Activated CD4-positive, alpha-beta T cell treated with anti-CD3 and anti-CD28 coated beads, Interleukin-10, Interleukin-2, amounts not matched to agents 100 ng/mL and 50 ng/mL, durations not matched to agents 16 hours and 8 hours (primary cell): ENCODE measurements at regions not wholly inside any gene's neighbourhood (a gene's known extent, or its start where the extent isn't known, plus 50 kb on each side); places are given as distances from the start of the nearest gene placed in this dataset.
"Not testable (repeated sequence)": the region's sequence is repeated elsewhere in the genome, so short reads cannot be mapped to it uniquely, and the experiment has no call there.

Experiments
- DNase-seq: peaks from one replicate; pipeline ENCODE4 v3.0.0-alpha.2; 2020

DNA sequence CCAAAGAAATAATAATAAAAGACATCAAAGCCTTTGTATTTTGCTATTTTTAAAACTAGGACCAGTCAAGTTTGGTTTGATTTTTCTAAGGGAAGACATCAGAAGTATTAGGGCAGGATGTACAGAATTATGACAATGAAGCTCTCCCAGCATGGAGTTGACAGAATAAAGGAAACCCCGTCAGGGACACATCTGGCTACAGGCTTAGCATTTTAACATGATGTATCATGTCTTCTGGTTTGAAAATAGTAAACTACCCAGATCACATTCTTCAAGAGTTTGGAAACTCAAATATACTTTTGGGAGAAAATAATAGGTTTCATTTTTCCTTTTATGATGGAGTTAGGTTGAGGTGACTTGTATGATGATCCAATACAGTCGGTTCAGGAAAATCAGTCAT is 552.0 kb upstream of the CDH2 start:
- DNase-seq, result no peak

DNA sequence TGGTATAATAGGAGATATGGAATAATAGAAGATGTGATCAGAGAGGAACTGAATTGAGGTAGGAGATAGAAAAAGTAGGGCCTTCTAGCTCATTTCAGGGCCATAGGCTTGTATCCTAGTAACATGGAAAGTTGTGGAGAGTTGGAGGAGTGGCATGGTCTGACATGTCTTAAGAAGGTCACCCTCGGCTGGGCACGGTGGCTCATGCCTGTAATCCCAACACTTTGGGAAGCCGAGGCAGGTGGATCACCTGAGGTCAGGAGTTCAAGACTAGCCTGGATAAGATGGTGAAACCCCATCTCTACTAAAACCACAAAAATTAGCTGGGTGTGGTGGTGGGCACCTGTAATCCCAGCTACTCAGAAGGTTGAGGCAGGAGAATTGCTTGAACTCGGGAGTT is 550.3 kb upstream of the CDH2 start:
- DNase-seq, result not testable (repeated sequence)

GRCh38 chr18:28725876-28726275 is 548.9 kb upstream of the CDH2 start:
- DNase-seq, result no peak

GRCh38 chr18:28723506-28723905 is 546.6 kb upstream of the CDH2 start:
- DNase-seq, result no peak

GRCh38 chr18:28718696-28719095 is 541.8 kb upstream of the CDH2 start:
- no peak for DNase-seq

GRCh38 chr18:28716338-28716737 is 539.4 kb upstream of the CDH2 start:
- no peak for DNase-seq

DNA sequence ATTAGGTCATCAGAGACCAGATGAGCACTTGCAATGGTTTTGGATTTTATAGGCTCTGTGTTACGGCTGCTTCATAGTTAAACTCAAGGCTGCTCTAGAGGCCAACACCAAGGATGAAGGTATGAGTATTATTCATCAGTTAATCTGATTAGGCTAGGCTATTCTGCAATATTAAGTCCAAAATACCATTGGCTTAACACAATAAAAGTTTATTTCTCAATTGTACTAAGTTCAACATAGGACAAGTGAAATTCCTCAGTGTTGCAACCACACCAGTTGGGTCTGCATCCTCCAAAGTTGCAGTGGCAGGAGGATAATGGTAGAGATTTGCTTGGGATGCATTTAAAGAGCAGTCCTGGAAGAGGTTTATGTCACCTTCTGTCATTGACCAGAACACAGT is 538.3 kb upstream of the CDH2 start:
- no peak for DNase-seq

DNA sequence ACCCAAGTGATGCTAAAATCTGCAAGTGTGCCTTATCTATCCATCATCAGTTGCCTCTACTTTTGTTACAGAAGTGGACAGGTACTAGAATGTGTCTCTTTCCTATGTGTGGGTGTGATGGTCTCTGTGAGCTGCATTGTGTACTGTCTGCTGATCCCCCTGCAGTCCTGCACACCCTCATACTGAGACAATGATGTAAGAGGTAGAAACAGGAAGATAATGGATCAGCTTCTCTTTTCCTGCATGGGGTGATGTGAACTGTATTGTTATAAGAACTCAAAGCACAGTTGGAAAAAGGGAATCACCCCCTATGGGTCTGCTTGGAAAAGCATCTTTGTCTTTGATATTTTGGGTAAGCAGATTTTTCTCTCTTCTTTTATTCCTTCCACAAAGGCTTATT is 537.6 kb upstream of the CDH2 start:
- DNase-seq, result no peak

GRCh38 chr18:28712796-28713425 is 536.0 kb upstream of the CDH2 start:
- DNase-seq, result no peak

DNA sequence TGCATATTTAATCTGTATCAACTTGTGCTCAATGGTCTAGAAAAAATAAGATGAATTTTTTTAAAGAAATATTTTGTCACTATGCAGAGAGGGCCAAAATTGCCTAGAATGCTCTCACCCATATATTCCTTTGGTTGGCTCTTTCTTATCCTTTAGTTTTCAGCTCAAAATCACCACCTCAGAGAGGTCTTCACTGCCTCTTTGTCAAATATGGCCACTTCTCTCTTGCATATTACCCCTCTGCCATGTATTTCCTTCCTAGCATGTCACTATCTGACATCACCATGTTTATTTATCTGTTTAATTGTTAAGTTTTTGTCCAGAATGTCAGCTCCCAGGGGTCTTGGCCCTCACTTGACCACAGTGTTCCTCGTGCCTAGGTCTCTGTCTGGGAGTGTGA is 535.2 kb upstream of the CDH2 start:
- DNase-seq, result no peak

DNA sequence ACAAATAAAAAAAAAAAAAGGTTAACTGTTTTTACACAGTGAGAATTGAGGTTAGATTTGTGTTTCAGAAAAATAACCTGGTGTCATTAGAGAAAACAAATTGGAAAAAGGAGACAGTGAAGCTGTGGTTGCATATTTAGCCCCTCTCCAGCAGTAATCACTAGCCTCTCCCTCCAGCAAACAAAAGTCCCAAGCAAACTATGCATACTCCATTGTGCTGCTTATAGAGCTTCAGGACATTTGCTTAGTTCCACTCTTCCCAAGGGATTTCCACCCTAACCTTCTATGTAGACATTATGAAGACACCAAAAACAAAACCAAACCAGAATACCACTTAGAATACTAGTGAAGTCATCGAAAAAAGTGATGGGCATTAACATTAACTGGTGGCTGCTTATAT is 534.2 kb upstream of the CDH2 start:
- no peak for DNase-seq

DNA sequence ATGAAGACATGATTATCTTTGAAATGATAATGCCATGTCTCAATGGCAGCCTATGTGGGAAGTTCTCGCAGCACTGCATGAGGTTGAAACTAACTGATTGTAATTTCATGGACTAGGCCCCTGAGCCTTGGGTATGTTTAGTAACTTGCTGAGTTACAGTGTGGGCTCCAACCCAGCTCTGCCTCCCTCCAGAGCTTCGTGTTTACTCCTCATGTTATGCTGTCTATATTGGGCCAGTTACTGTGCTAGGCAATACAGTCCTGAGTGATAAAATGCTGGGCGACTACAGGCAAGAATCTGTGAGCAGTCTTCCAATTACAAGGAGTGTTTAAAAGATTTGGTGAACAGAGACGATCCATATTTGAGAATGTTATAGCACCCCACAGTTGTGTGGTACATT is 530.1 kb upstream of the CDH2 start:
- no peak for DNase-seq

DNA sequence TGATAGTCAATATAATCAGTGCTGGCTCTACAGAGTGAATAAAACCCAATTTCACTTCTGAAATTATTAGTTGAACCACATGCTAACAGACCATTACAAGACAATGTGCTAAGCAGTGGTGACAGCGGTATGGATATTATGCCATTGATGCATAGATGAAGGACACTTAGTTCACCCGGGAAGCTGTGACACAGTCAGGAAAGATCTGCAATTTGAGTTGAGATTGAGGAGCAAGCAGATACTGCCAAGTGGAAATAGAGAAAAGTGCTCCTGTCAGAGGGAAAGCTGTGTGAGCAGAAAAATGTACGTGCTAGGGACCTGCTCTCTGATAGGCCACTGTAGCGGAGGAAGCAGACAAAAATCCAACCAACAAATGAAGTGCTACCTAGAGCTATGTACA is 529.5 kb upstream of the CDH2 start:
- DNase-seq, result no peak

DNA sequence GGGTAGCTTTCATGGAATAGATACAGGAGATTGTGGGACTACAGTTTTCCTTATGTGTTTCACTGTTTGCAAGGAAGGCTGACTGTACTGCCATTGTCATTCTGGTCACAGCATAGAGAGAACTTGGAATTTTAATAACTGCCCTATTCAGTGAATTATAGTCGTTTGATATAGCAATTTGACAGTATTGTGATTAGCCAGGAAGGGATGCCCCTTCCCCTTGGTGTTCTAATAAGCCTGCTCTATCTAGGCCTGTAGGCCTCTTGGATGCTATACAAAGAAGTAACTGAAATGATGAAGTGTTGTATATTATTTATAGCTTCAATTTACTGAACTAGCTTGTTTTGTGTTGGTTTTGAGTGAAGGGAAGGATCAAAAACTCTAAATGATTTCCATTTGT is 528.6 kb upstream of the CDH2 start:
- no peak for DNase-seq

DNA sequence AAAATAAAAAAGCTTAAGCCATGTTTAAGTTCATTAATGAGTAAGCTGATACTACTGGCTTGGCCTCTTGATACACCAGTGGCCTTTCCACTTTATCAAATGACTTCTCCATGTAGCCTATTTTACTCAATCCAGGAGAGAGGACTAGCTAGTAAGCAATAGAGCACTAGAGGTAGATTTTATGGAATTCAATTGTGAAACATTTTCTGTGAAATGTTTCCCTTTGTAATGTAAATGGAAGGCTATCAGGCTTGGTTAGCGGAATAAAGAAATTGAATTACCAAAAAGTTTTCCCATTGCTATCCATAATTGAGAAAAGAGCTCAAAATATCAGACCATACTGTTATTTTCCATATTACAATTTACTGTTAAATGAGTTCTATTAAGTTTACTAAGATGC is 515.4 kb upstream of the CDH2 start:
- DNase-seq, result no peak

- no peak for DNase-seq
These were observed 514.5 kb upstream of the CDH2 start for GRCh38 chr18:28691496-28691840.

DNA sequence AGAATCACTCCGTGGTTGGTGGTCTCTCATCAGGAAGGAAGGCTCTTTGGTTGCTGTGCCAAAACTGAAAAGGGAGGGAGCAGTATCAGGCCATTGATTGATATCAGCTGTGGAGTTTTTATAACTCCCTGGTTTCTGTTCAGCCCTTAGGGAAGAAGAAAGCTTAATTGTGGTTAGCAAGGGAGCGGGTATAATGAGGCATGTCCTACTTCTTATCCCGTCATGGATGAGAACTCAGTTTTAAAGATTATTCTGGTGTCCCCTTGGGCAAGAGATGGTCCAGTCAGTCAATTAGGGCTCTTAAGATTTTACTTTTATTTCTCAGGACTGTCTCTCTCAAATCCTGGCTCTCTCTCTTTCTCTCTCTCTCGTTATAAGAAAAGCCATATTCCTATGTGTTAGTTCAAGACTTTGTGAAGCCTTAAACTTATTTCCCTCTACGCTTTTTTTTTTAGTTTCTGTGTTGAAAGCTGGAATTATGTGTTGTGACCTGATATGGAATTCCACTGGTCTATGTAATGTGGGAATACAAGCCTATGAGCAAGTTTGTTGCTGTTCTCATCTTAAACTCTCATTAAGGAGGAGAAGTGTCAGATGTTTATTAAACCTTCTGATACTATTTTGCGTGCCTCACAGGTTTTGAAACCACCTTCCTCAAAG is 514.0 kb upstream of the CDH2 start:
- DNase-seq, result no peak

- no peak for DNase-seq
These were observed 513.2 kb upstream of the CDH2 start for GRCh38 chr18:28690100-28690499.

GRCh38 chr18:28689588-28689987 is 512.7 kb upstream of the CDH2 start:
- no peak for DNase-seq

GRCh38 chr18:28684746-28685355 is 507.9 kb upstream of the CDH2 start:
- DNase-seq, result no peak

DNA sequence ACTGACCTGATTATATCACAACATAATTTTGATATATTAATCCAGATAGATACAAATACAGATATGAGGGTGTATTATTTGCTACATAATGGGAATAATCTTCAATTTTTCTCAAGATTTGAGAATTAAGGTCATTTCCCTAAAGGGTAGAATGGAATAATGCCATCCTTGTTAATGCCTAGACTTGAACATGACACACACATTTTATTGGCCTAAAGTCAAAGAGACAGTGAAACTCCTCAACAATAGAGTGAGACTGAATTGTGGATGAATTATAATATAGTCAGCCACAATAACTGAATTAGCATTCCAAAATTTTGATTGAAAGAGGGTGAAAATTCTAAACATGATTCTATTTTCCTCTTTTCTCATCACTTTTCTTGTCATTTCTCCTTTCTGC is 506.0 kb upstream of the CDH2 start:
- no peak for DNase-seq

- DNase-seq, result no peak
These were observed 492.2 kb upstream of the CDH2 start for GRCh38 chr18:28669165-28669564.

- DNase-seq, result no peak
These were observed 489.3 kb upstream of the CDH2 start for GRCh38 chr18:28666216-28666615.

- DNase-seq, result no peak
These were observed 481.0 kb upstream of the CDH2 start for GRCh38 chr18:28657961-28658360.

DNA sequence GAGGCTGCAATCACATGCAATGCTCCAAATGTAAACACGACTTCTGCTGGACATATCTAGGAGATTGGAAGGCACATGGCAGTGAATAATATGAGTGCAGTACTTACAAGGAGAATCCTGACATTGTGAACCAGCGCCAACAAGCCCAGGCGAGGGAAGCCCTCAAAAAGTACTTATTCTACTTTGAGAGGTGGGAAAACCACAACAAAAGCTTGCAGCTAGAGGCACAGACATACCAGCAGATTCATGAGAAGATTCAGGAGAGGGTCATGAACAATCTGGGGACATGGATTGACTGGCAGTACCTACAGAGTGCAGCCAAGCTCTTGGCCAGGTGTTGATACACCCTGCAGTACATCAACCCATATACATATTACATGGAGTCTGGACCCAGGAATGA is 475.7 kb upstream of the CDH2 start:
- no peak for DNase-seq
